HCT116 (cell line): ENCODE measurements at regions not wholly inside any gene's neighbourhood (a gene's known extent, or its start where the extent isn't known, plus 50 kb on each side); places are given as distances from the start of the nearest gene placed in this dataset.

ENCODE experiments used
- ATAC-seq: fragments of 200-7000 bp; cut with Tn5 transposase; 2 replicates; pipeline ENCODE4 v1.9.1; 2020; ENCODE audit warnings: mild to moderate bottlenecking, moderate library complexity
- BruUV-seq: library from RNA; stranded (reverse); fragments of 400-500 nt; replicated peaks from 2 replicates; lab custom pipeline; 2021; lab: Mats Ljungman, UMichigan
- CTCF ChIA-PET: fragments of 300-600 bp; sonication (Branson Sonifier 250); formaldehyde crosslinking; loops from one replicate; lab custom pipeline; 2021; ENCODE audit warnings: antibody characterized with exemption; lab: Charles Lee
- POLR2A ChIA-PET: fragments of 300-600, 350-600 bp; sonication (Branson Sonifier 250); formaldehyde crosslinking; loops from one replicate; lab custom pipeline; 2021; ENCODE audit warnings: antibody characterized with exemption; lab: Charles Lee
- RAD21 ChIA-PET, 2 experiments: fragments of 300-600 bp; sonication (Branson Sonifier 250); formaldehyde crosslinking; loops; one replicate each; lab custom pipeline; 2023; ENCODE audit warnings: low total read pairs in 2 of 2; ENCODE audit not compliant: uncharacterized antibody in 2 of 2, unreplicated experiment in 2 of 2, low non-redundant PET in 1 of 2; lab: Charles Lee
- DNase-seq: peaks from one replicate; pipeline ENCODE4 v3.0.0-alpha.2; 2010; ENCODE audit warnings: low read depth, low spot score
- H2AFZ ChIP-seq: fragments of 200-600 bp; shearing (Covaris generic), sonication (generic); 2 replicates; pipeline ENCODE4 v1.6.1; 2017; ENCODE audit warnings: low read depth, mixed run types, mixed read lengths, antibody characterized with exemption, low read length; ENCODE audit not compliant: poor library complexity, severe bottlenecking
- H3K27ac ChIP-seq: 2 replicates; pipeline ENCODE4 v1.5.1; 2012; ENCODE audit warnings: low read depth, low read length
- H3K27me3 ChIP-seq: fragments of 200-600 bp; sonication (generic); 2 replicates; pipeline ENCODE4 v1.6.1; 2016; ENCODE audit warnings: mixed run types, low read length, mixed read lengths; ENCODE audit not compliant: insufficient read depth
- H3K36me3 ChIP-seq, 2 experiments: fragments of 200-500 bp in 1 of 2; fragments of 200-600 bp in 1 of 2; sonication (Bioruptor generic) in 1 of 2; sonication (generic) in 1 of 2; 2 replicates each; pipeline versions ENCODE4 v1.5.1 to v1.6.1; 2014 to 2016; ENCODE audit warnings: low read length in 2 of 2, inconsistent platforms in 1 of 2, mixed read lengths in 1 of 2, mixed run types in 1 of 2; ENCODE audit not compliant: insufficient read depth in 2 of 2, control insufficient read depth in 1 of 2
- H3K4me1 ChIP-seq, 2 experiments: fragments of 200-600 bp in 1 of 2; sonication (generic) in 1 of 2; 2 replicates each; pipeline versions ENCODE4 v1.5.1 to v1.6.1; 2012 to 2017; ENCODE audit warnings: low read length in 2 of 2, inconsistent platforms in 1 of 2, mild to moderate bottlenecking in 1 of 2, mixed read lengths in 1 of 2, mixed run types in 1 of 2, moderate library complexity in 1 of 2; ENCODE audit not compliant: insufficient read depth in 2 of 2, control insufficient read depth in 1 of 2
- H3K4me2 ChIP-seq: fragments of 200-600 bp; sonication (generic); 2 replicates; pipeline ENCODE4 v1.6.1; 2017; ENCODE audit warnings: mixed run types, low read length, mixed read lengths
- H3K4me3 ChIP-seq, 2 experiments: fragments of 200-600 bp in 1 of 2; sonication (generic) in 1 of 2; replicated peaks in 1 of 2; 2 replicates each; pipeline ENCODE4 v1.5.1; 2011 to 2016; ENCODE audit warnings: low read length in 2 of 2, control low read depth in 1 of 2, low read depth in 1 of 2, mild to moderate bottlenecking in 1 of 2, mixed read lengths in 1 of 2, mixed run types in 1 of 2
- H3K79me2 ChIP-seq: fragments of 200-600 bp; sonication (generic); 2 replicates; pipeline ENCODE4 v1.6.1; 2017; ENCODE audit warnings: mild to moderate bottlenecking, mixed run types, low read length, moderate library complexity, mixed read lengths; ENCODE audit not compliant: insufficient read depth
- H3K9ac ChIP-seq: fragments of 200-600 bp; sonication (generic); 2 replicates; pipeline ENCODE4 v1.6.1; 2016; ENCODE audit warnings: low read length, mixed read lengths
- H3K9me2 ChIP-seq: fragments of 200-600 bp; sonication (generic), shearing (Covaris generic); 2 replicates; pipeline ENCODE4 v1.6.1; 2017; ENCODE audit warnings: mixed run types, mild to moderate bottlenecking, moderate library complexity; ENCODE audit not compliant: insufficient read depth
- H3K9me3 ChIP-seq, 2 experiments: fragments of 200-500 bp in 1 of 2; fragments of 200-600 bp in 1 of 2; sonication (Bioruptor generic) in 1 of 2; sonication (generic) in 1 of 2; 2 replicates each; pipeline ENCODE4 v1.6.1; 2014 to 2017; ENCODE audit warnings: low read length in 2 of 2, mixed read lengths in 2 of 2, inconsistent platforms in 1 of 2, low read depth in 1 of 2, mild to moderate bottlenecking in 1 of 2, mixed run types in 1 of 2, moderate library complexity in 1 of 2; ENCODE audit not compliant: control insufficient read depth in 1 of 2, insufficient read depth in 1 of 2
- H4K20me1 ChIP-seq: fragments of 200-600 bp; sonication (generic), shearing (Covaris generic); 2 replicates; pipeline ENCODE4 v1.6.1; 2017; ENCODE audit warnings: mixed run types, mild to moderate bottlenecking, moderate library complexity; ENCODE audit not compliant: insufficient read depth
- EGR1 ChIP-seq: IDR thresholded peaks from 2 replicates; pipeline ENCODE4 v1.6.1; 2012; ENCODE audit warnings: low read depth
- ELF1 ChIP-seq: IDR thresholded peaks from 2 replicates; pipeline ENCODE4 v1.6.1; 2012; ENCODE audit warnings: low read depth, borderline replicate concordance
- EZH2 ChIP-seq: fragments of 200-600 bp; sonication (generic); IDR thresholded peaks from 2 replicates; pipeline ENCODE4 v1.6.1; 2017; ENCODE audit warnings: antibody characterized with exemption, mixed run types
- POLR2A ChIP-seq: IDR thresholded peaks from 2 replicates; pipeline ENCODE4 v1.7.0; 2011; ENCODE audit warnings: borderline replicate concordance; ENCODE audit not compliant: insufficient read depth, insufficient read length; ENCODE audit errors: extremely low read depth
- POLR2AphosphoS5 ChIP-seq: IDR thresholded peaks from 2 replicates; pipeline ENCODE4 v1.6.1; 2011; ENCODE audit warnings: mild to moderate bottlenecking, low read depth, low read length, moderate library complexity
- RAD21 ChIP-seq: IDR thresholded peaks from 2 replicates; pipeline ENCODE4 v1.6.1; 2012; ENCODE audit warnings: low read depth, mild to moderate bottlenecking
- SP1 ChIP-seq: IDR thresholded peaks from 2 replicates; pipeline ENCODE4 v1.6.1; 2012; ENCODE audit warnings: low read depth
- YY1 ChIP-seq: IDR thresholded peaks from 2 replicates; pipeline ENCODE4 v1.6.1; 2011; ENCODE audit warnings: low read length, low read depth, moderate library complexity, mild to moderate bottlenecking; ENCODE audit not compliant: insufficient replicate concordance; ENCODE audit errors: extremely low read depth
- ZFX ChIP-seq: fragments of 450-650 bp; IDR thresholded peaks from 2 replicates; pipeline ENCODE4 v1.6.1; 2017
- ZNF274 ChIP-seq: fragments of 200-500 bp; sonication (Bioruptor generic); IDR thresholded peaks from 2 replicates; pipeline ENCODE4 v1.6.1; 2014; ENCODE audit warnings: mild to moderate bottlenecking, low read depth, low read length, inconsistent platforms
- intact Hi-C: fragments of 100-400 bp; cut with micrococcal nuclease; formaldehyde crosslinking; loops from 2 replicates; pipeline ENCODE4 v1.10.0; 2022
- TF ChIP-seq, protein P1 (sequence below): IDR thresholded peaks from 2 replicates; pipeline ENCODE4 v1.6.1; 2012; ENCODE audit warnings: low read depth
- TF ChIP-seq, protein P2 (sequence below): IDR thresholded peaks from 2 replicates; pipeline ENCODE4 v1.6.1; 2011; ENCODE audit warnings: mild to moderate bottlenecking, low read length, moderate library complexity; ENCODE audit not compliant: insufficient replicate concordance; ENCODE audit errors: extremely low read depth
- TF ChIP-seq, protein P3 (sequence below): IDR thresholded peaks from 2 replicates; pipeline ENCODE4 v1.6.1; 2012

DNA sequence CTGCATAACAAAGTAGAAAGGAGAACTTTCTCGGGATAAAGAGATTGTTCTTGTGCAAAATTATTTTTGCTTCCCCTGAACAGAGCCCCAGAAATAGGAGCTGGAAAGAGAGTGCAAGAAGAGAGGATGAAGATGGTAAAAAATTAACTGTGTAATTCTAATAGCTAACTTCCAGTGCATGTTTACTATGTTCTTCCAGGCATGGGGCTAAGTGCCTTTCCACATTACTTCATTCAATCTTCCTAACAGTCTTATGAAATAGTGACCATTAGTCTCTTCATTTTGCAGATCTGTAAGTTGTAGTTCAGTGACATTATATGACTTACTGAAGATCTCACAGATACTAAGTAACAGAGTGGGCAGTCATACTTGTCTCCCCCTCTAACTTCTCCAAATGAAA, 61.1 kb upstream of the KLHL13 start:
- H3K9me2 ChIP-seq: no peaks in the 10 kb centered on the region
- ChIA-PET RAD21 (no interaction called here), CTCF (no interaction called here), POLR2A (no interaction called here)
- H2AFZ ChIP-seq: no peak overlapping the region
- no peak overlapping the region for H3K27ac ChIP-seq
- no peaks in the 10 kb centered on the region for H3K4me1 ChIP-seq
- DNase-seq (no peak), ATAC-seq (no peak)
- no peak overlapping the region for H3K4me2 ChIP-seq
- H3K4me3 ChIP-seq: no peak overlapping the region
- no peaks in the 10 kb centered on the region for H3K36me3 ChIP-seq
- no peak for TF ChIP-seq ZFX
- no peak for TF ChIP-seq POLR2AphosphoS5
- no peak for TF ChIP-seq SP1
- no peak for TF ChIP-seq YY1
- TF ChIP-seq EGR1: no peak
- TF ChIP-seq, protein P1, sequence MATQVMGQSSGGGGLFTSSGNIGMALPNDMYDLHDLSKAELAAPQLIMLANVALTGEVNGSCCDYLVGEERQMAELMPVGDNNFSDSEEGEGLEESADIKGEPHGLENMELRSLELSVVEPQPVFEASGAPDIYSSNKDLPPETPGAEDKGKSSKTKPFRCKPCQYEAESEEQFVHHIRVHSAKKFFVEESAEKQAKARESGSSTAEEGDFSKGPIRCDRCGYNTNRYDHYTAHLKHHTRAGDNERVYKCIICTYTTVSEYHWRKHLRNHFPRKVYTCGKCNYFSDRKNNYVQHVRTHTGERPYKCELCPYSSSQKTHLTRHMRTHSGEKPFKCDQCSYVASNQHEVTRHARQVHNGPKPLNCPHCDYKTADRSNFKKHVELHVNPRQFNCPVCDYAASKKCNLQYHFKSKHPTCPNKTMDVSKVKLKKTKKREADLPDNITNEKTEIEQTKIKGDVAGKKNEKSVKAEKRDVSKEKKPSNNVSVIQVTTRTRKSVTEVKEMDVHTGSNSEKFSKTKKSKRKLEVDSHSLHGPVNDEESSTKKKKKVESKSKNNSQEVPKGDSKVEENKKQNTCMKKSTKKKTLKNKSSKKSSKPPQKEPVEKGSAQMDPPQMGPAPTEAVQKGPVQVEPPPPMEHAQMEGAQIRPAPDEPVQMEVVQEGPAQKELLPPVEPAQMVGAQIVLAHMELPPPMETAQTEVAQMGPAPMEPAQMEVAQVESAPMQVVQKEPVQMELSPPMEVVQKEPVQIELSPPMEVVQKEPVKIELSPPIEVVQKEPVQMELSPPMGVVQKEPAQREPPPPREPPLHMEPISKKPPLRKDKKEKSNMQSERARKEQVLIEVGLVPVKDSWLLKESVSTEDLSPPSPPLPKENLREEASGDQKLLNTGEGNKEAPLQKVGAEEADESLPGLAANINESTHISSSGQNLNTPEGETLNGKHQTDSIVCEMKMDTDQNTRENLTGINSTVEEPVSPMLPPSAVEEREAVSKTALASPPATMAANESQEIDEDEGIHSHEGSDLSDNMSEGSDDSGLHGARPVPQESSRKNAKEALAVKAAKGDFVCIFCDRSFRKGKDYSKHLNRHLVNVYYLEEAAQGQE: no peak
- no peak for TF ChIP-seq RAD21
- no peak for TF ChIP-seq EZH2
- TF ChIP-seq ELF1: no peak
- no peak for TF ChIP-seq POLR2A
- TF ChIP-seq, protein P2, sequence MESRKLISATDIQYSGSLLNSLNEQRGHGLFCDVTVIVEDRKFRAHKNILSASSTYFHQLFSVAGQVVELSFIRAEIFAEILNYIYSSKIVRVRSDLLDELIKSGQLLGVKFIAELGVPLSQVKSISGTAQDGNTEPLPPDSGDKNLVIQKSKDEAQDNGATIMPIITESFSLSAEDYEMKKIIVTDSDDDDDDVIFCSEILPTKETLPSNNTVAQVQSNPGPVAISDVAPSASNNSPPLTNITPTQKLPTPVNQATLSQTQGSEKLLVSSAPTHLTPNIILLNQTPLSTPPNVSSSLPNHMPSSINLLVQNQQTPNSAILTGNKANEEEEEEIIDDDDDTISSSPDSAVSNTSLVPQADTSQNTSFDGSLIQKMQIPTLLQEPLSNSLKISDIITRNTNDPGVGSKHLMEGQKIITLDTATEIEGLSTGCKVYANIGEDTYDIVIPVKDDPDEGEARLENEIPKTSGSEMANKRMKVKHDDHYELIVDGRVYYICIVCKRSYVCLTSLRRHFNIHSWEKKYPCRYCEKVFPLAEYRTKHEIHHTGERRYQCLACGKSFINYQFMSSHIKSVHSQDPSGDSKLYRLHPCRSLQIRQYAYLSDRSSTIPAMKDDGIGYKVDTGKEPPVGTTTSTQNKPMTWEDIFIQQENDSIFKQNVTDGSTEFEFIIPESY: no peak
- TF ChIP-seq, protein P3, sequence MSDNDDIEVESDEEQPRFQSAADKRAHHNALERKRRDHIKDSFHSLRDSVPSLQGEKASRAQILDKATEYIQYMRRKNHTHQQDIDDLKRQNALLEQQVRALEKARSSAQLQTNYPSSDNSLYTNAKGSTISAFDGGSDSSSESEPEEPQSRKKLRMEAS: no peak
- no peak for TF ChIP-seq ZNF274
- H3K9ac ChIP-seq: no peak overlapping the region
- H3K27me3 ChIP-seq: no peaks in the 10 kb centered on the region
- no TSS peak for BruUV-seq
- intact Hi-C loops: no loop called here
- no peaks in the 10 kb centered on the region for H3K79me2 ChIP-seq
- no peaks in the 10 kb centered on the region for H4K20me1 ChIP-seq
- H3K9me3 ChIP-seq: no peaks in the 10 kb centered on the region
